B cell (primary cell): ENCODE measurements at regions not wholly inside any gene's neighbourhood (a gene's known extent, or its start where the extent isn't known, plus 50 kb on each side); places are given as distances from the start of the nearest gene placed in this dataset.

Experiments used
- CTCF ChIP-seq: fragments of 200-600 bp; IDR thresholded peaks from one replicate; pipeline ENCODE4 v1.8.0; 2022; ENCODE audit warnings: antibody characterized with exemption, mild to moderate bottlenecking
- EZH2 ChIP-seq: IDR thresholded peaks from 2 replicates; pipeline ENCODE4 v1.6.1; 2012; ENCODE audit warnings: borderline replicate concordance, low read depth, mild to moderate bottlenecking, moderate library complexity, low read length; ENCODE audit not compliant: insufficient read depth, poor library complexity, severe bottlenecking

DNA sequence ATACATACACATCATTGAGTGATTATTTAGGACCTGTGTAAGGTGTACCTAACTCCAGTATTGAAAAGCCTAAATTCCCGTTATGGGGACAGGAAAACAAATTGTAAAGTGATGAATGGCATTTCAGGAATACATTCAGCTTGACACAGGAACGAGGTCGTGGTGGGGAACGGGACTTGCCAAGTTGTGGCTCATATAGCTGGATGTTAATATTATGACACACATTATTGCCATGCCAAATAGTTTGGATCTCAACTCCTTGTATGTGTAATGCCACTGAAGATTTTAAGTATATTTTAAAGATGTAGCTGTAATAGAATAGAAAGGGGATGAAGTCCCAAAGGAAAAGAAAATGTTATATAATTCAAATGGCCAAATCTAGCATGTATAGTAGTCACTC, 227.2 kb upstream of the GOLIM4 start:
- TF ChIP-seq EZH2 (no peak), CTCF (no peak)
